Upper lobe of right lung (tissue), 1 donor: ENCODE measurements at regions not wholly inside any gene's neighbourhood (a gene's known extent, or its start where the extent isn't known, plus 50 kb on each side); places are given as distances from the start of the nearest gene placed in this dataset.

ENCODE experiments used
- ATAC-seq: fragments of 200-7000 bp; cut with Tn5 transposase; one replicate; pipeline ENCODE4 v1.9.1; 2020; ENCODE audit warnings: mild to moderate bottlenecking, moderate library complexity
- DNase-seq: peaks from one replicate; pipeline ENCODE4 v3.0.0-alpha.2; 2020
- H3K27ac ChIP-seq: fragments of 200-600 bp; one replicate; pipeline ENCODE4 v1.8.0; 2022
- H3K27me3 ChIP-seq: fragments of 200-600 bp; one replicate; pipeline ENCODE4 v1.8.0; 2022; ENCODE audit warnings: mild to moderate bottlenecking
- H3K36me3 ChIP-seq: fragments of 200-600 bp; one replicate; pipeline ENCODE4 v1.8.0; 2022
- H3K4me1 ChIP-seq: fragments of 200-600 bp; one replicate; pipeline ENCODE4 v1.8.0; 2022
- H3K4me3 ChIP-seq: fragments of 200-600 bp; one replicate; pipeline ENCODE4 v1.8.0; 2022; ENCODE audit warnings: mild to moderate bottlenecking
- H3K9me3 ChIP-seq: fragments of 200-600 bp; one replicate; pipeline ENCODE4 v1.8.0; 2022
- intact Hi-C: fragments of 100-400 bp; cut with DNase I; formaldehyde crosslinking; loops from one replicate; pipeline ENCODE4 v1.11.0; 2022
- TF ChIP-seq, protein P1 (sequence below): fragments of 200-600 bp; IDR thresholded peaks from one replicate; pipeline ENCODE4 v1.8.0; 2022; ENCODE audit warnings: antibody characterized with exemption
- donor health status: DM: no; HTN: yes; CAD: no; lungs with severe emphysema.

DNA sequence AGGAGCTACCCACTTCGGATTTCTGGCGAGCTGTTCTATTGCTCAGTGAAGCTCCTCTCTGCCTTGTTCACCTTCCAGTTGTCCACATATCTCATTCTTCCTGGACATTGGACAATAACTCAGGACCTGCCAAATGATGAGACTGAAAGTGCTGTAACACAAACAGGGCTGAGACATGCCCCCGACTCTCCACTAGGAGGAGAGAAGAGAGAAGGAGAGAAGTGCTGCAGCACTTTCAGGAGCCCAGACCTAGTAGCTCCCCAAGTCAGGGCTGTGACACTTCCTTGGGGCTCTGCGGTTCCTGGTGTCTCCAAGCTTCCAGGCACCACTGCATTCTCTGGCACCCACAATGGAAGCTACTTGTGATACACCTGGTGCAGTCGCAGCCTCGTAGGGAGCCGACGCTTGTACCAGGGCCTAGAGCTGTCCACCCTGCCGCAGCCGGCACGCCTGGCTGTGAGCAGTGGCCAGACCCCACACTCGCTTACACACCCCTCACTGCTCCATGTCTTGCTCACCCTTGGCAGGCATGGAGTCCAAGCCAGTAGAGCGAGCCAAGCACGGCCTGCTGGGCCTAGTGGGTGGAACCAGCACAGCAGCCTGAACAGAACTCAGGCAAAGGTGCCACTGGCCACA is 234.9 kb downstream of the TECRL start:
- Histone ChIP-seq H3K36me3 (no peaks in the 10 kb centered on the region), H3K27me3 (no peaks in the 10 kb centered on the region), H3K4me3 (no peak overlapping the region), H3K4me1 (no peaks in the 10 kb centered on the region), H3K9me3 (no peaks in the 10 kb centered on the region), H3K27ac (no peak overlapping the region)
- TF ChIP-seq, protein P1, sequence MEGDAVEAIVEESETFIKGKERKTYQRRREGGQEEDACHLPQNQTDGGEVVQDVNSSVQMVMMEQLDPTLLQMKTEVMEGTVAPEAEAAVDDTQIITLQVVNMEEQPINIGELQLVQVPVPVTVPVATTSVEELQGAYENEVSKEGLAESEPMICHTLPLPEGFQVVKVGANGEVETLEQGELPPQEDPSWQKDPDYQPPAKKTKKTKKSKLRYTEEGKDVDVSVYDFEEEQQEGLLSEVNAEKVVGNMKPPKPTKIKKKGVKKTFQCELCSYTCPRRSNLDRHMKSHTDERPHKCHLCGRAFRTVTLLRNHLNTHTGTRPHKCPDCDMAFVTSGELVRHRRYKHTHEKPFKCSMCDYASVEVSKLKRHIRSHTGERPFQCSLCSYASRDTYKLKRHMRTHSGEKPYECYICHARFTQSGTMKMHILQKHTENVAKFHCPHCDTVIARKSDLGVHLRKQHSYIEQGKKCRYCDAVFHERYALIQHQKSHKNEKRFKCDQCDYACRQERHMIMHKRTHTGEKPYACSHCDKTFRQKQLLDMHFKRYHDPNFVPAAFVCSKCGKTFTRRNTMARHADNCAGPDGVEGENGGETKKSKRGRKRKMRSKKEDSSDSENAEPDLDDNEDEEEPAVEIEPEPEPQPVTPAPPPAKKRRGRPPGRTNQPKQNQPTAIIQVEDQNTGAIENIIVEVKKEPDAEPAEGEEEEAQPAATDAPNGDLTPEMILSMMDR: no peak
- no peak for DNase-seq
- intact Hi-C loops: no loop called here
- peak; percentile 34 for ATAC-seq

DNA sequence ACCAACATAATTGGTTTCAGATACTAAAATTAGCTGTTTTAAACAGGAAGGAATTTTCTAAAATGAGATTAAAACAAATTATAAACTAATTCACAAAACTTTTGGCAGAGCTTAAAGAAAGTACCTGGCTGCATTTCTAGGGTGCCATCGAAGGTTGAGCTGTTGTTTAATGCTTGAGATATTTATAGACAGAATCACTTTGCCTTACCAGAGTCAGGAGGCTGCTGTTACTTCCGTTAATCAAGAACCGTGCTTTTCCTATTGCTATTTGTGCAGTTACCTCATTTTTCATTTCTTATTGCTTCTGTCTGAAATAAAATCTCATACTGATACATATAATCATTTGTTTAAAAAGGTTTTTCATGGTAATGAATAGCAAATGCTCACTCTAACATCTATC is 242.9 kb downstream of the TECRL start:
- TF ChIP-seq, protein P1: no peak
- H3K27ac ChIP-seq: no peak overlapping the region
- intact Hi-C loops: no loop called here
- DNase-seq: no peak
- no peak for ATAC-seq
- H3K9me3 ChIP-seq: no peaks in the 10 kb centered on the region
- no peaks in the 10 kb centered on the region for H3K27me3 ChIP-seq
- no peaks in the 10 kb centered on the region for H3K4me1 ChIP-seq
- H3K4me3 ChIP-seq: no peak overlapping the region
- no peaks in the 10 kb centered on the region for H3K36me3 ChIP-seq

DNA sequence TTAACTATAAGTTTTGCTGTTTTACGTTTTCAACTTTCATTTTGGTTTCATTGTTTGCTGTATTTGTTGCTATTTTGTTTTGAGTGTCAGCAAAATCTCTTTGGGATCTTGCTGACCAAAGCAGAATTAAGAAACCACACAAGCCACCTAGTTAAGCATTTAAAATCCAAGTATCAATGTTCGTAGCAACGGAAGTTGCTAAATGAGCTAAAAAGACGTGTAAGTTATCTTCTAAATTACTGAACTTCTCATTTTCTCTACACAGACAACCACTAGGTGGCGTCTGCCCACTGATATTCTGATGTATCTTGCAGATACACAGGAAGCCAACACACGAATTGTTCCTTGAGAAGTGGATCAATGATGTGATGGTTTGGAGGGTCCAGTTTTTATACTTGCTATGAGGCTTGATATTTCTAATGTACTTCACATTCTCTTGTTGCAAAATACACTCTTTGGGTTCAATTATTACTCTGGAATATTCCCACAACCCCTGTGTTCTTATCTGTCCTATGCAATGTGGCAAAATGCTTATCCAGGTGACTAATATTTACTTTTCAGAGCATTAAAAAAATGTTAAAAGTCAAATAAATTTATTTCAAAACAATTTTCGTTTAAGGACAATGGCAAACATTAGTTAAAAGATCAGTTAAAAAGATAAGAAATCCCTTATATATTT is 250.5 kb downstream of the TECRL start:
- ATAC-seq (peak; percentile 63), DNase-seq (no peak)
- intact Hi-C loops: no loop called here
- H3K9me3 ChIP-seq: no peaks in the 10 kb centered on the region
- H3K27me3 ChIP-seq: no peaks in the 10 kb centered on the region
- H3K27ac ChIP-seq: no peak overlapping the region
- H3K4me1 ChIP-seq: no peaks in the 10 kb centered on the region
- TF ChIP-seq, protein P1: peak; percentile 80
- peak overlapping the region; percentile 32 for H3K4me3 ChIP-seq
- H3K36me3 ChIP-seq: no peaks in the 10 kb centered on the region

DNA sequence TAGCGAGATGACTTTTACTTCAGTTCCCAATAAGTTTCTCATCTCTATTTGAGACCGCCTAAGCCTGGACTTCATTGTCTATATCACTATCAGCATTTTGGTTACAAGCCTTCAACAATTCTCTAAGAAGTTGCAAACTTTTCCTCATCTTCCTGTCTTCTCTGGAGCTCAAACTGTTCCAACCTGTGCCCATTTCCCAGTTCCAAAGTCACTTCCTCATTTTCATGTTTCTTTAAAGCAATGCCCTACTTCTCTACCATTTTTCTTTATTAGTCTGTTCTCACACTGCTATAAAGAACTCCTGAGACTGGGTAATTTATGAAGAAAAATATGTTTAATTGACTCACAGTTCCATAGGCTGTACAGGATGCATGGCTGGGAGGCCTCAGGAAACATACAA is 251.9 kb downstream of the TECRL start:
- Histone ChIP-seq H3K27me3 (no peaks in the 10 kb centered on the region), H3K4me3 (no peak overlapping the region), H3K36me3 (no peaks in the 10 kb centered on the region), H3K9me3 (no peaks in the 10 kb centered on the region), H3K27ac (no peak overlapping the region), H3K4me1 (no peaks in the 10 kb centered on the region)
- no peak for DNase-seq
- intact Hi-C loops: no loop called here
- TF ChIP-seq, protein P1: no peak
- ATAC-seq: no peak

DNA sequence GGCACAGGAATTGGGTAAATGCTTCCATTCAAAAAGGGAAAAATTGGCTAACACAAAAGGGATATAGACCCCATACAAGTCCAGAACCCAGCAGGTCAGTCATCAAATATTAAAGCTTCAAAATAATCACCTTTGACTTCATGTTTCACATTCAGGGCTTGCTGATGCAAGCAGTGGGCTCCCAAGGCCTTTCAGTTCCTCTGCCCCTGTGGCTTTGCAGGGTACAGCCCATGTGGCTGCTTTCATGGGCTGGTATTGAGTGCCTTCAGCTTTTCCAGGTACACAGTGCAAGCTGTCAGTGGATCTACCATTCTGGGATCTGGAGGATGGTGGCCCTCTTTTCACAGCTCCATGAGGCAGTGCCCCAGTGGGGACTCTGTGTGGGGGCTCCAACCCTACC is 253.0 kb downstream of the TECRL start:
- Histone ChIP-seq H3K27me3 (no peaks in the 10 kb centered on the region), H3K4me1 (no peaks in the 10 kb centered on the region), H3K9me3 (no peaks in the 10 kb centered on the region), H3K4me3 (no peak overlapping the region), H3K27ac (no peak overlapping the region), H3K36me3 (no peaks in the 10 kb centered on the region)
- DNase-seq: no peak
- TF ChIP-seq, protein P1: no peak
- intact Hi-C loops: no loop called here
- ATAC-seq: no peak
